H9 (cell line): ENCODE measurements at regions not wholly inside any gene's neighbourhood (a gene's known extent, or its start where the extent isn't known, plus 50 kb on each side); places are given as distances from the start of the nearest gene placed in this dataset.

Experiments
- DNase-seq: peaks from one replicate; pipeline ENCODE4 v3.0.0-alpha.2; 2017
- H2AFZ ChIP-seq: one replicate; pipeline ENCODE4 v1.6.1; 2013; ENCODE audit warnings: mild to moderate bottlenecking, low read length, control low read depth, moderate library complexity
- H2AK5ac ChIP-seq: 2 replicates; pipeline ENCODE4 v1.6.1; 2013; ENCODE audit warnings: low read length, control low read depth, mixed read lengths; ENCODE audit not compliant: insufficient read length
- H2BK120ac ChIP-seq: one replicate; pipeline ENCODE4 v1.6.1; 2013; ENCODE audit warnings: low read depth, mild to moderate bottlenecking, low read length, control low read depth, inconsistent platforms; ENCODE audit not compliant: poor library complexity, severe bottlenecking
- H2BK12ac ChIP-seq: 2 replicates; pipeline ENCODE4 v1.6.1; 2013; ENCODE audit warnings: low read length, control low read depth, mixed read lengths, low read depth; ENCODE audit not compliant: insufficient read length
- H2BK15ac ChIP-seq: 2 replicates; pipeline ENCODE4 v1.6.1; 2013; ENCODE audit warnings: low read depth, low read length, control low read depth
- H2BK20ac ChIP-seq: one replicate; pipeline ENCODE4 v1.6.1; 2013; ENCODE audit warnings: low read depth, mild to moderate bottlenecking, low read length, control low read depth, inconsistent platforms; ENCODE audit not compliant: poor library complexity, severe bottlenecking
- H2BK5ac ChIP-seq: 2 replicates; pipeline ENCODE4 v1.6.1; 2013; ENCODE audit warnings: low read length, control low read depth, mixed read lengths; ENCODE audit not compliant: insufficient read length
- H3K14ac ChIP-seq: 2 replicates; pipeline ENCODE4 v1.6.1; 2013; ENCODE audit warnings: low read length, control low read depth; ENCODE audit not compliant: insufficient read depth
- H3K18ac ChIP-seq: 2 replicates; pipeline ENCODE4 v1.6.1; 2013; ENCODE audit warnings: low read depth, mild to moderate bottlenecking, mixed read lengths, low read length, control low read depth; ENCODE audit not compliant: insufficient read length
- H3K23ac ChIP-seq: 2 replicates; pipeline ENCODE4 v1.6.1; 2013; ENCODE audit warnings: low read length, control low read depth, mixed read lengths, low read depth; ENCODE audit not compliant: insufficient read length
- H3K23me2 ChIP-seq: 2 replicates; pipeline ENCODE4 v1.6.1; 2013; ENCODE audit warnings: low read depth, mild to moderate bottlenecking, mixed read lengths, low read length, control low read depth; ENCODE audit not compliant: insufficient read length, poor library complexity, severe bottlenecking
- H3K27ac ChIP-seq: 2 replicates; pipeline ENCODE4 v1.5.1; 2013; ENCODE audit warnings: low read length, control low read depth, mixed read lengths, low read depth; ENCODE audit not compliant: insufficient read length
- H3K27me3 ChIP-seq: 2 replicates; pipeline ENCODE4 v1.6.1; 2013; ENCODE audit warnings: low read length, control low read depth, inconsistent platforms; ENCODE audit not compliant: insufficient read depth
- H3K4ac ChIP-seq: 2 replicates; pipeline ENCODE4 v1.6.1; 2013; ENCODE audit warnings: low read depth, mild to moderate bottlenecking, control low read depth, inconsistent platforms, low read length, moderate library complexity
- H3K4me1 ChIP-seq: 2 replicates; pipeline ENCODE4 v1.6.1; 2013; ENCODE audit warnings: low read length, control low read depth, inconsistent platforms; ENCODE audit not compliant: insufficient read depth
- H3K4me2 ChIP-seq: 2 replicates; pipeline ENCODE4 v1.6.1; 2013; ENCODE audit warnings: low read length, control low read depth, mixed read lengths; ENCODE audit not compliant: insufficient read length, insufficient read depth
- H3K56ac ChIP-seq: 2 replicates; pipeline ENCODE4 v1.6.1; 2013; ENCODE audit warnings: low read depth, mild to moderate bottlenecking, mixed read lengths, low read length, control low read depth; ENCODE audit not compliant: insufficient read length
- H3K79me1 ChIP-seq: 2 replicates; pipeline ENCODE4 v1.6.1; 2013; ENCODE audit warnings: low read depth, mild to moderate bottlenecking, moderate library complexity, low read length, control low read depth, inconsistent platforms; ENCODE audit not compliant: insufficient read depth, poor library complexity, severe bottlenecking
- H3K79me2 ChIP-seq: 2 replicates; pipeline ENCODE4 v1.6.1; 2013; ENCODE audit warnings: low read length, control low read depth, inconsistent platforms; ENCODE audit not compliant: insufficient read depth
- H3K9ac ChIP-seq: 2 replicates; pipeline ENCODE4 v1.6.1; 2013; ENCODE audit warnings: low read length, control low read depth, mixed read lengths; ENCODE audit not compliant: insufficient read length; ENCODE audit errors: extremely low read depth
- H3K9me3 ChIP-seq: one replicate; pipeline ENCODE4 v1.6.1; 2013; ENCODE audit warnings: low read depth, low read length, inconsistent platforms; ENCODE audit not compliant: control insufficient read depth
- H3T11ph ChIP-seq: one replicate; pipeline ENCODE4 v1.6.1; 2013; ENCODE audit warnings: mild to moderate bottlenecking, low read length, control low read depth, inconsistent platforms
- H4K20me1 ChIP-seq: one replicate; pipeline ENCODE4 v1.6.1; 2013; ENCODE audit not compliant: control insufficient read depth, insufficient read length, insufficient read depth
- H4K5ac ChIP-seq: 2 replicates; pipeline ENCODE4 v1.6.1; 2013; ENCODE audit warnings: low read depth, mild to moderate bottlenecking, mixed read lengths, low read length, control low read depth; ENCODE audit not compliant: insufficient read length
- H4K8ac ChIP-seq: replicated peaks from 2 replicates; pipeline ENCODE4 v1.6.1; 2013; ENCODE audit warnings: low read length, control low read depth, mixed read lengths, low read depth; ENCODE audit not compliant: insufficient read length
- H4K91ac ChIP-seq: 2 replicates; pipeline ENCODE4 v1.6.1; 2013; ENCODE audit warnings: low read depth, mild to moderate bottlenecking, moderate library complexity, mixed read lengths, low read length, control low read depth; ENCODE audit not compliant: insufficient read length
- H3K27ac Mint-ChIP-seq, 3 experiments: 2 replicates in 2 of 3; 3 replicates in 1 of 3; pipeline ENCODE4 v1.8.0; 2020 to 2021; ENCODE audit warnings: mixed read lengths in 3 of 3, mild to moderate bottlenecking in 1 of 3, moderate library complexity in 1 of 3
- H3K27me3 Mint-ChIP-seq: 2 replicates; pipeline ENCODE4 v1.8.0; 2021; ENCODE audit warnings: low read depth, mild to moderate bottlenecking, moderate library complexity, mixed read lengths
- H3K36me3 Mint-ChIP-seq, 3 experiments: 2 replicates in 2 of 3; 3 replicates in 1 of 3; pipeline ENCODE4 v1.8.0; 2020 to 2021; ENCODE audit warnings: low read depth in 3 of 3, mixed read lengths in 3 of 3; ENCODE audit not compliant: insufficient read depth in 1 of 3
- H3K4me1 Mint-ChIP-seq, 2 experiments: 2 replicates each; pipeline ENCODE4 v1.8.0; 2020; ENCODE audit warnings: mixed read lengths in 2 of 2
- H3K4me3 Mint-ChIP-seq, 2 experiments: 2 replicates in 1 of 2; 3 replicates in 1 of 2; pipeline ENCODE4 v1.8.0; 2020 to 2021; ENCODE audit warnings: mild to moderate bottlenecking in 2 of 2, mixed read lengths in 2 of 2, moderate library complexity in 1 of 2
- H3K9me3 Mint-ChIP-seq, 2 experiments: 2 replicates in 1 of 2; 3 replicates in 1 of 2; pipeline ENCODE4 v1.8.0; 2020; ENCODE audit warnings: mild to moderate bottlenecking in 2 of 2, mixed read lengths in 2 of 2, moderate library complexity in 1 of 2
- CTCF ChIP-seq: fragments of 200-600 bp; sonication (generic); conservative IDR thresholded peaks from 3 replicates; pipeline ENCODE4 v1.8.0; 2021; ENCODE audit warnings: antibody characterized with exemption, mild to moderate bottlenecking
- WGBS: extraction: QIAGEN DNeasy Blood & Tissue Kit; methylation state at CpG from one replicate; pipeline ENCODE4 v1.1.7; 2013; ENCODE audit warnings: missing lambda C conversion rate, low lambda C conversion rate, mixed read lengths; ENCODE audit not compliant: insufficient read length; ENCODE audit errors: extremely low coverage; 5-methylcytosine and 5-hydroxymethylcytosine counted together

- Histone ChIP-seq H3K79me1 (no peaks in the 10 kb centered on the region), H3K4me2 (no peak overlapping the region), H2AK5ac (no peak overlapping the region), H2BK12ac (no peak overlapping the region), H3K23me2 (no peaks in the 10 kb centered on the region), H3K27me3 (no peaks in the 10 kb centered on the region), H2AFZ (no peak overlapping the region), H3K23ac (no peak overlapping the region), H4K91ac (no peak overlapping the region), H3K9ac (no peak overlapping the region), H3K79me2 (no peaks in the 10 kb centered on the region), H2BK5ac (no peak overlapping the region), H4K8ac (no peak overlapping the region), H2BK120ac (no peak overlapping the region), H3K18ac (no peak overlapping the region), H3K27ac (no peak overlapping the region), H4K5ac (no peak overlapping the region), H3K14ac (no peak overlapping the region), H3K4me1 (no peaks in the 10 kb centered on the region), H3K4ac (no peak overlapping the region), H2BK15ac (no peak overlapping the region), H3K56ac (no peak overlapping the region), H3T11ph (no peak overlapping the region), H3K9me3 (no peaks in the 10 kb centered on the region), H4K20me1 (no peaks in the 10 kb centered on the region), H2BK20ac (no peak overlapping the region)
- DNase-seq = no peak
- Mint-ChIP-seq H3K4me3 (no peak overlapping the region), H3K36me3 (no peaks in the 10 kb centered on the region), H3K27ac (no peak overlapping the region), H3K9me3 (no peaks in the 10 kb centered on the region), H3K27me3 (no peaks in the 10 kb centered on the region), H3K4me1 (no peaks in the 10 kb centered on the region; a peak in 1 of 4 replicates)
- TF ChIP-seq CTCF = peak; percentile 46; the same call in 2 of the 3 replicates
- WGBS = no CpG with 5 or more reads among the region's 1 CpG
These were observed 346.2 kb upstream of the LRRC7 start for GRCh38 chr1:69221524-69221923.
